ENCODE measurements at regions not wholly inside any gene's neighbourhood (a gene's known extent, or its start where the extent isn't known, plus 50 kb on each side); places are given as distances from the start of the nearest gene placed in this dataset.

GRCh38 chr5:37975531-37975930, 135.7 kb upstream of the GDNF start:
- no peaks in the 10 kb centered on the region for H3K4me1 ChIP-seq
- TF ChIP-seq EP300 (IDR thresholded peaks at IDR 0.05) (no peak), POLR2A (IDR thresholded peaks at IDR 0.05) (no peak), POLR2AphosphoS5 (IDR thresholded peaks at IDR 0.05) (no peak), CTCF (IDR thresholded peaks at IDR 0.05) (no peak)
- 59 to 62% methylated on average over 4 of the region's 4 CpGs for WGBS, 2 donors

GRCh38 chr5:37971483-37972024, 131.7 kb upstream of the GDNF start:
- Histone ChIP-seq H3K4me1 (no peaks in the 10 kb centered on the region), H3K9me3 (no peaks in the 10 kb centered on the region), H3K27ac (no peak overlapping the region), H3K36me3 (no peaks in the 10 kb centered on the region), H3K27me3 (no peaks in the 10 kb centered on the region), H3K4me3 (no peak overlapping the region)
- DNase-seq (no peak), ATAC-seq (ENCODE audit: low FRiP score in 2 of 2) (no peak)
- 62 to 76% methylated on average over 1 of the region's 1 CpG for WGBS, 2 donors
- TF ChIP-seq POLR2A (IDR thresholded peaks at IDR 0.05), result no peak

More at GRCh38 chr5:37975531-37975930, 135.7 kb upstream of the GDNF start:
- H3K27ac ChIP-seq, result no peak overlapping the region
- ATAC-seq (ENCODE audit: low FRiP score in 2 of 2) (no peak), DNase-seq (no peak)
- no peaks in the 10 kb centered on the region for H3K9me3 ChIP-seq
- no peaks in the 10 kb centered on the region for H3K36me3 ChIP-seq
- no peaks in the 10 kb centered on the region for H3K27me3 ChIP-seq
- H3K4me3 ChIP-seq, result no peak overlapping the region

GRCh38 chr5:37966871-37967270, 127.0 kb upstream of the GDNF start:
- Histone ChIP-seq H3K27ac (no peak overlapping the region), H3K4me1 (no peaks in the 10 kb centered on the region), H3K36me3 (no peaks in the 10 kb centered on the region), H3K9me3 (no peaks in the 10 kb centered on the region), H3K27me3 (no peaks in the 10 kb centered on the region), H3K4me3 (no peak overlapping the region)
- 40 to 59% methylated on average over 1 of the region's 1 CpG for WGBS, 2 donors
- no peak for ATAC-seq (ENCODE audit: low FRiP score in 2 of 2)
- TF ChIP-seq POLR2A (IDR thresholded peaks at IDR 0.05) (no peak), POLR2AphosphoS5 (IDR thresholded peaks at IDR 0.05) (no peak), CTCF (IDR thresholded peaks at IDR 0.05) (no peak), EP300 (IDR thresholded peaks at IDR 0.05) (no peak)
- no peak for DNase-seq

GRCh38 chr5:37966291-37966690, 126.5 kb upstream of the GDNF start:
- no peak overlapping the region for H3K27ac ChIP-seq
- H3K9me3 ChIP-seq, result no peaks in the 10 kb centered on the region
- 66 to 88% methylated on average over 2 of the region's 2 CpGs for WGBS, 2 donors
- H3K4me1 ChIP-seq, result no peaks in the 10 kb centered on the region
- H3K4me3 ChIP-seq, result no peak overlapping the region
- ATAC-seq (ENCODE audit: low FRiP score in 2 of 2) (no peak), DNase-seq (no peak)
- H3K36me3 ChIP-seq, result no peaks in the 10 kb centered on the region
- TF ChIP-seq CTCF (IDR thresholded peaks at IDR 0.05) (no peak), POLR2A (IDR thresholded peaks at IDR 0.05) (no peak), EP300 (IDR thresholded peaks at IDR 0.05) (no peak), POLR2AphosphoS5 (IDR thresholded peaks at IDR 0.05) (no peak)
- H3K27me3 ChIP-seq, result no peaks in the 10 kb centered on the region

GRCh38 chr5:37962389-37962788, 122.5 kb upstream of the GDNF start:
- Histone ChIP-seq H3K27ac (no peak overlapping the region), H3K9me3 (peaks cover 0 to 17% (median 7%) of the 10 kb centered on the region in 4 donors), H3K27me3 (no peaks in the 10 kb centered on the region), H3K4me1 (no peaks in the 10 kb centered on the region), H3K4me3 (no peak overlapping the region), H3K36me3 (no peaks in the 10 kb centered on the region)
- TF ChIP-seq POLR2A (IDR thresholded peaks at IDR 0.05) (no peak), CTCF (IDR thresholded peaks at IDR 0.05) (no peak), EP300 (IDR thresholded peaks at IDR 0.05) (no peak), POLR2AphosphoS5 (IDR thresholded peaks at IDR 0.05) (no peak)
- DNase-seq (no peak), ATAC-seq (ENCODE audit: low FRiP score in 2 of 2) (no peak)
- WGBS, 2 donors, result 86 to 93% methylated on average over 1 of the region's 1 CpG
